AG04450 (cell line): ENCODE measurements at regions not wholly inside any gene's neighbourhood (a gene's known extent, or its start where the extent isn't known, plus 50 kb on each side); places are given as distances from the start of the nearest gene placed in this dataset.

Experiments
- CTCF ChIA-PET: fragments of 300-600, 350-600 bp; formaldehyde crosslinking; extraction: SDS; loops from one replicate; lab custom pipeline; 2022; ENCODE audit warnings: antibody characterized with exemption, inconsistent platforms; lab: Charles Lee
- POLR2A ChIA-PET: fragments of 350-600 bp; formaldehyde crosslinking; extraction: SDS; loops from one replicate; lab custom pipeline; 2021; ENCODE audit warnings: antibody characterized with exemption, inconsistent platforms; lab: Yijun Ruan, JAX
- DNase-seq: peaks from one replicate; pipeline ENCODE4 v3.0.0-alpha.2; 2011; ENCODE audit warnings: low read depth, low spot score
- H3K27ac ChIP-seq: one replicate; pipeline ENCODE4 v1.5.1; 2012; ENCODE audit warnings: low read depth, low read length, control low read depth
- H3K27me3 ChIP-seq: one replicate; pipeline ENCODE4 v1.6.0; 2012; ENCODE audit warnings: low read length; ENCODE audit not compliant: control insufficient read depth, insufficient read depth
- H3K4me3 ChIP-seq: 2 replicates; pipeline ENCODE4 v1.5.1; 2011; ENCODE audit warnings: mild to moderate bottlenecking, low read depth, low read length, control low read depth
- H3K9me3 ChIP-seq: 2 replicates; pipeline ENCODE4 v1.5.1; 2012; ENCODE audit warnings: low read length; ENCODE audit not compliant: control insufficient read depth, insufficient read depth
- TF ChIP-seq, protein P1 (sequence below): IDR thresholded peaks from 2 replicates; pipeline ENCODE4 v1.5.1; 2011; ENCODE audit warnings: low read depth, low read length, control low read depth, inconsistent platforms

DNA sequence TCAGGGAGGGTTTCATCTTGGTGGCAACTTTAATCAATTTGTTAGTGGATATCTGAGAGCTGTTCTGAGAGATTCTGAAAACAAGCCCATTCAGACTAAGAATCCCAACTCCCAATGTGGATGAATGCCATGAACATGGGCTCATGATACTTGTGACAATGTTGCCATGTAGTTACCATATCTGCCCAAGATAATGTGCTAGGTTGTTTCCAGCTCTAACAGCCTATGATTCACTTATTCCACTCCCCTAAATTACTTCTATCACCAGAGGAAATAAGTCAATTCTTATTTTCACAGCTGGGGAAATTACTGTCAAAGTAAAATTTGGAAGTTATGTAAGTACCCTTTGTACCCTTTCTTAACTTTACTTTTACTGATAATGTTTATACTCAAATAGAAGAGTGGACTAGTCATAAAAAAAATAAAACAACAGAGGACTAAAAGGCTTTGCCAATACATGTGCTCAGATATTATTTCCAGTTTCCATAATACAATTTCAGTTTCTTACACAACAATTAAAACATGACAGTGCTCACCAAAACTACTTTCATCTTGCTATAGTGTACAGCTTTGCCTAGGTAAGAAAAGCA, 1101.7 kb upstream of the INTU start:
- TF ChIP-seq, protein P1, sequence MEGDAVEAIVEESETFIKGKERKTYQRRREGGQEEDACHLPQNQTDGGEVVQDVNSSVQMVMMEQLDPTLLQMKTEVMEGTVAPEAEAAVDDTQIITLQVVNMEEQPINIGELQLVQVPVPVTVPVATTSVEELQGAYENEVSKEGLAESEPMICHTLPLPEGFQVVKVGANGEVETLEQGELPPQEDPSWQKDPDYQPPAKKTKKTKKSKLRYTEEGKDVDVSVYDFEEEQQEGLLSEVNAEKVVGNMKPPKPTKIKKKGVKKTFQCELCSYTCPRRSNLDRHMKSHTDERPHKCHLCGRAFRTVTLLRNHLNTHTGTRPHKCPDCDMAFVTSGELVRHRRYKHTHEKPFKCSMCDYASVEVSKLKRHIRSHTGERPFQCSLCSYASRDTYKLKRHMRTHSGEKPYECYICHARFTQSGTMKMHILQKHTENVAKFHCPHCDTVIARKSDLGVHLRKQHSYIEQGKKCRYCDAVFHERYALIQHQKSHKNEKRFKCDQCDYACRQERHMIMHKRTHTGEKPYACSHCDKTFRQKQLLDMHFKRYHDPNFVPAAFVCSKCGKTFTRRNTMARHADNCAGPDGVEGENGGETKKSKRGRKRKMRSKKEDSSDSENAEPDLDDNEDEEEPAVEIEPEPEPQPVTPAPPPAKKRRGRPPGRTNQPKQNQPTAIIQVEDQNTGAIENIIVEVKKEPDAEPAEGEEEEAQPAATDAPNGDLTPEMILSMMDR = no peak
- CTCF ChIA-PET = no interaction called here
- Histone ChIP-seq H3K27me3 (no peaks in the 10 kb centered on the region), H3K9me3 (no peaks in the 10 kb centered on the region), H3K27ac (no peak overlapping the region), H3K4me3 (no peak overlapping the region)
- DNase-seq = no peak
- POLR2A ChIA-PET = no interaction called here

DNA sequence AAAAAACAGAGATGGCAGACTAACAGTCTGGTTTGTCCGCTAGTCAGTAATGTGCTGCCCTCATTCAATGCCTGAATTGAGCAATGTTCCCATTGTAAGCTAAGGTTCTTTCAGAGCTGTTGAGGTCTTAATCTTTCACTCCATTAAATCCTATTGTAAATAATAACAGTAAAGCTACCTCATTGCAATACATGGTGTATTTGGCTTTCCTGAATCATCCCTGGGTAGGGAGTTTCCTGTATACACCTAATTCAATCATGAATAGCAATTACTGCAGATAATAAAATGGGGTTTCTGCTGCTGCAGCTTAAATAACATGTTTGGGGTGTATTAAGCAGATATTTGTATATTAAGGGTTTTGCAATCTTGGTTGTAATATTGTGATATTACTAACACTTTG, 1100.2 kb upstream of the INTU start:
- DNase-seq = no peak
- ChIA-PET POLR2A (no interaction called here), CTCF (no interaction called here)
- TF ChIP-seq, protein P1 = no peak
- H3K27me3 ChIP-seq = no peaks in the 10 kb centered on the region
- H3K4me3 ChIP-seq = no peak overlapping the region
- H3K27ac ChIP-seq = no peak overlapping the region
- no peaks in the 10 kb centered on the region for H3K9me3 ChIP-seq

DNA sequence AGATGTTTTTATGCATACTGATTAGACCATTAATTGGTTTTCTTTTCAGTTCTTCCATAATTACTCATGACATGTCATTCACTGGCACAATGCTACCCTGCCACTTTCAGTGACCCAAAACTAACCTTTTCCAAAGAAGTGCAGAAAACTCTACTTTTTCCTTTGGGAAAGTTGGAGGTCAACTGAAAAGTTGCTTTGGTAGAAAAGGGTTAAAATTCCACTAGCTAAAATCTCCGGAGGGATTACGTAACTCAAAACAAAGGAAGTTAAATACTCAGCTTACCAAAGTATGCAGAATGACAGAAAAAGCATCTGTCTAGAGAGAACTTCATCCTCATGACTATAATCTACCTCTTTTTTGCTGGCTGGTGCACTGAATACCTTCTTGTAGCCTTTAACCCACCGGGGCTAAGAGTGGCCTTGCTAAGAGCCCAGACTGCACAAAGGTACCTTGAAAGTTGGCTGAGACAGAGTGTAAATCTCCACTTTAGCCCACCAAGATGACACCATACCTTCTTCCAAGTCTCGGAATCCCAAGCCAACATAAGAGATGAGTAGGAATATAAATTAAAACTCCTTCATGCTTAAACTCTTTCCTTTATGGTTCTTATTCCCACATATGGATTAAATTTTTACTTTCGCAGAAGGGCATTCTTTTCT, 1099.5 kb upstream of the INTU start:
- ChIA-PET POLR2A (no interaction called here), CTCF (no interaction called here)
- H3K27me3 ChIP-seq = no peaks in the 10 kb centered on the region
- H3K9me3 ChIP-seq = no peaks in the 10 kb centered on the region
- no peak for DNase-seq
- no peak overlapping the region for H3K27ac ChIP-seq
- TF ChIP-seq, protein P1 = no peak
- H3K4me3 ChIP-seq = no peak overlapping the region

DNA sequence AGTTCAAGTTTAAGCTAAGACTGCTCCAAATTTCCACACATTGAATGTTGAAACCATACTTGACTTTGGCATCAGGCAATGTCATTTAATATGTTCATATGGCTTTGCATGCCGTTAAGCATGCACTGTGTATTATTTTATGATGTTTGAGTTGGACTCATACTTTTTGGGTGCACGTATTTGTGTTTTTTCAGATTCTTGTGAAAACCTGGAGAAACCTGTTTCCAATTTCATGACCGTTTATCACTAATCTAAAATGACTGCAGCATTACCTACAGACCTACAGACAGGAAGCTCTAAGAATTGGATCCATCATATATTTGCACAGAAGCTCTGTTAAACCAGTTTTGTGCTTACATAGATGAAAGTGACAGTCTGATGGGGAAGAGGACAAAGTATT, 1093.0 kb upstream of the INTU start:
- Histone ChIP-seq H3K9me3 (no peaks in the 10 kb centered on the region), H3K4me3 (no peak overlapping the region), H3K27me3 (no peaks in the 10 kb centered on the region), H3K27ac (no peak overlapping the region)
- CTCF ChIA-PET = no interaction called here
- TF ChIP-seq, protein P1 = no peak
- POLR2A ChIA-PET = no interaction called here
- no peak for DNase-seq

DNA sequence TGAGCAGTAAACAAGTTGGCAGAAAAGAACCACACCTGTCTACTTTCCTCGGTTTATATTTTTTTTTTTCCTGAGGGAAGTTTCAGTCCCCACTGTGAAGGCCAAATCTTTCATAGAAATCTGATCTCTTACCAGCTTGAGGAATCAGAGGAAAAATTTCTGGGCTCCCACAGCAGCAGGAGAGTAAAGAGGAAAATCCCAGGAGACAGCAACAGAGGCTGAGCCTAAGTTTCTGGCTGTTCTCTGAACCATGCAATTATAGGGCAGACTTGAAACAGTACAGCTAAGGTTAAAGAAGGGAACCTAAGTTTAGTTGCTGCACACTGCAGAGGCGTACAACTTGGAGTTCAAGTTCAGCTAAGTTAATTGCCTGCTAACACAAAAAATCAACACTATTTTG, 1090.9 kb upstream of the INTU start:
- Histone ChIP-seq H3K27me3 (no peaks in the 10 kb centered on the region), H3K27ac (no peak overlapping the region), H3K9me3 (no peaks in the 10 kb centered on the region), H3K4me3 (no peak overlapping the region)
- ChIA-PET CTCF (no interaction called here), POLR2A (no interaction called here)
- TF ChIP-seq, protein P1 = no peak
- DNase-seq = no peak
